GM12873 (cell line): ENCODE measurements at regions not wholly inside any gene's neighbourhood (a gene's known extent, or its start where the extent isn't known, plus 50 kb on each side); places are given as distances from the start of the nearest gene placed in this dataset.

ENCODE experiments used
- TF ChIP-seq, protein P1 (sequence below): IDR thresholded peaks from 2 replicates; pipeline ENCODE4 v1.5.1; 2012; ENCODE audit warnings: low read depth, mild to moderate bottlenecking, moderate library complexity, low read length, control low read depth; ENCODE audit not compliant: insufficient read depth; ENCODE audit errors: missing control alignments

DNA sequence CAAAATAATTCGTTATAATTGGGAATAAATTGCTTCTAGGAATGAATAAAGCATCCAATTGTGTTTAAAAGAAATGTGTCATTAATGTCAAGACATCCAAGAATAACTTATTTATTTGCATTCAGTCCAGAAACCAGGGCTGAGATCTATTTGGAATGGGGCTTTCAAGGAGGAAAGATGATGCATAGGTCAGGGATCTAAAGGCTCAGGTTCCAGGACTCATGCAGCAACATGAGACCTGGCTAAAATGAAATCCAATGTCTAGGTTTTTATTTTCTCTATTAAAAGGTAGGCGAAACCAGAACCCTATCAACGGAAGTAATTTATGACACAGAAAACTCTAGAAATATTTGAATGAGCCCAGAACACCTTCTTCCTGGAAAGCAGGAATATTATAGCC lies 376.8 kb downstream of the SEC16B start:
- TF ChIP-seq, protein P1, sequence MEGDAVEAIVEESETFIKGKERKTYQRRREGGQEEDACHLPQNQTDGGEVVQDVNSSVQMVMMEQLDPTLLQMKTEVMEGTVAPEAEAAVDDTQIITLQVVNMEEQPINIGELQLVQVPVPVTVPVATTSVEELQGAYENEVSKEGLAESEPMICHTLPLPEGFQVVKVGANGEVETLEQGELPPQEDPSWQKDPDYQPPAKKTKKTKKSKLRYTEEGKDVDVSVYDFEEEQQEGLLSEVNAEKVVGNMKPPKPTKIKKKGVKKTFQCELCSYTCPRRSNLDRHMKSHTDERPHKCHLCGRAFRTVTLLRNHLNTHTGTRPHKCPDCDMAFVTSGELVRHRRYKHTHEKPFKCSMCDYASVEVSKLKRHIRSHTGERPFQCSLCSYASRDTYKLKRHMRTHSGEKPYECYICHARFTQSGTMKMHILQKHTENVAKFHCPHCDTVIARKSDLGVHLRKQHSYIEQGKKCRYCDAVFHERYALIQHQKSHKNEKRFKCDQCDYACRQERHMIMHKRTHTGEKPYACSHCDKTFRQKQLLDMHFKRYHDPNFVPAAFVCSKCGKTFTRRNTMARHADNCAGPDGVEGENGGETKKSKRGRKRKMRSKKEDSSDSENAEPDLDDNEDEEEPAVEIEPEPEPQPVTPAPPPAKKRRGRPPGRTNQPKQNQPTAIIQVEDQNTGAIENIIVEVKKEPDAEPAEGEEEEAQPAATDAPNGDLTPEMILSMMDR, result no peak

DNA sequence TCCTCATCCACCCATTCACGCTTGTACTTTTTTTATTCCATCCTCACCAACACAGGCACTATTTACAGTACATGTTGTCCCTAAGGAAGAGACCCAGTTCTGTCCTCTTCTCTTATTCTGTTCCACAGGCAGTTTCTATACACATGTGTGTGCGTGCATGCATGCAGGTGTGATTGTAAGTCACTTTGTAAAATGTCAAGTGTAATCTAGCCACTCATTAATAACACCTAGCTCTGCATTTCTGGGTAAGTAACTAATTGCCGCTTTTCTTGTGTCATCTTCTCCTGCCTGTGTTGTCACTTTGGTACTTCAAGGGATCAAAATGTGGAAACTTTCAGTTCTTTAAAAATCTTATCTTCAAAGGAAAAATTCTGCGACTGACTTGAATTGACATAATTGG lies 377.2 kb downstream of the SEC16B start:
- TF ChIP-seq, protein P1, result no peak

DNA sequence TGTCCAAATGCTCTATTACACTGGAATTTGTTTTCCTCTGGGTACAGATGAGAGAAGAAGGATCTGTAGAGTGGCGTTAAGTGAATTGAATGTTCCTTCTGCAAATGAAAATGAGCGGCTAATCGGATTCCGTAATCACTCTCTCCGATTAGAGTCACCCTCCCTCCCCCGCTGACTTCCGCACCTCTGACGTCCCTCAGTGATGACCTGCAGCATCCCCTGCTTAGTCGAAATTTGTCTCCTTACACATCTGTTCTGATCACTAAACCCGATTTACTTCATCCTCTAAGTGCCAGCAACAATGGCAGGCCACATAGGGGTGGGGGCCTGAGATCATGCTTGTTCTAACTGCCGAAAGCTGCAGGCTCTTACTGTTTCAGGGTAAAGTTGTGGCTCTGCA lies 378.7 kb downstream of the SEC16B start:
- TF ChIP-seq, protein P1, result no peak

DNA sequence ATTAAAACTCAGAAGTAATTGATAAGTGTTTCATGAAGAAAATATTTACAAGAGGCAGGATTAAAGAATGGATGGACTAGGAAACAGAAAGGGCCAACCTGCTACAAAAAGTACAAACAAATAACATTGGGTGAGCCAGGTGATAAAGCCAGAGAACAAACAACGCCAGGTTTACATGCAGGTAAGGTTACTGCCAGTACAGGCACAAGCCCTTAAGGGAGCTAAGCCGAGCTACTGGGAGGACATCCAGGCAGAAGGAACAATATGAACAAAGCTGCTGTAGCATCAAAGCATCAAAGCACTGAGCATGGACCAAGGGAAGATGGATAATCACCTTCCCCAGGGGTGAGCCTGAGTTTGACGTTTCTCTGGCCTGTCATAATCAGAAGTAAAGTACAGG lies 380.7 kb downstream of the SEC16B start:
- TF ChIP-seq, protein P1, result no peak

DNA sequence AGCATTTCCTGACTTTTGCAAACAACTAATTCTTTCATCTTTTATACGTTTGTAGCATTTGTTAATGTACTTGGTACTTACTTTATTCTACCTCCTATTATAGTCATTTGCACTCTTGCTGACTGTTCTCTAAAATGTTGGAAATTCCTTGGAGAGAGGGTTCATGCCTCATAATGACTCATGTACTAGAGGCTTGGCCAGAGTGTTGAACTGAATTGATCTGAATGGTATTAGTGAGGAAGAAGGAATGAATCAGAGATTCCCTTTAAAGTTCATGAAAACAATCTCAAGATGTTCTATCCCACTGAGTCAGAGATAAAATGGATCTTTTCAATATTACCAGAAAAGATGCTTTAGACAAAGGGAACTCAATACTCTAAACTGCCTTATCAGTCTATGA lies 383.4 kb downstream of the SEC16B start:
- TF ChIP-seq, protein P1, result no peak

DNA sequence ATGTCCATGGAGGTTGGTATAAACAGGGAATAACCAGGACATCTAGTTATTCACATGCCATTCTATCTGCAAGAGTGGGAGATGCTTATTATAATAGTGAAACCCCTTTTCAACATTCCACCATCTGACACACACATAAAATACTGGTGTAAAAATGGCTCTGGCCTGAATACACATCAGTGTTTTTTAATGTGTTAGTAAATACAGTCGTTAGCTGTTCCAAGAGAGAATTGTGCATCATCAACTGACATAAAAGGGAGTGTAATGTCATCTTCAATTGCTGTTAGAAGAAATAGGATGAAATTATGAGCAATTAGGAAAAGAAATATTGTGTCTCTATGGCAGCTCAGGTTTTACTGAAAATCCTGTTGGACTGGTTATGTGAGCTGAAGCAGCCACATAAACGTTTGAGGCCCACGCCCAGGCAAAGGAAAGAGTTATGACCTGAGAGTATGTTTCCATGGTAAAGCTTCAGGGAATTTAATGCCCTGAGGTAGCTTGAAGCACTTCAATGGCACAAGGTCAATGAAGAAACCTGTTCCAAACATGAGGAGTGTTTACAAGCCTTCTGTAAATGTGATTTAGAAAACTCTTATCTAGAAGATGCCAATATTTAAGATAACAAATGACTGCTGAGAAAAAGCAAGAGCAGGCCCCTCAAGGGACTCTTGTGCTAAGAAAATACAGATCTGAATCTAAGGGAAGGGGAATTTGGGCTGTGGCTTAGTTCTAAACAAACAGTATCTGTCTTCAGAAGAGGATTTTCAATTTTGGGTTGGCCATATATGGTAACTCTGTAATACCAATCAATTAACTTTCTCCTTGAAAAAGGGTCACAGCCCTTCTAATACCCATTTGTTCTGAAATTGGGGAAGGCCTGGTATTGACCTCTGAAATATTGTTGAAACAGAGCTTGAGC lies 384.3 kb downstream of the SEC16B start:
- TF ChIP-seq, protein P1, result no peak

DNA sequence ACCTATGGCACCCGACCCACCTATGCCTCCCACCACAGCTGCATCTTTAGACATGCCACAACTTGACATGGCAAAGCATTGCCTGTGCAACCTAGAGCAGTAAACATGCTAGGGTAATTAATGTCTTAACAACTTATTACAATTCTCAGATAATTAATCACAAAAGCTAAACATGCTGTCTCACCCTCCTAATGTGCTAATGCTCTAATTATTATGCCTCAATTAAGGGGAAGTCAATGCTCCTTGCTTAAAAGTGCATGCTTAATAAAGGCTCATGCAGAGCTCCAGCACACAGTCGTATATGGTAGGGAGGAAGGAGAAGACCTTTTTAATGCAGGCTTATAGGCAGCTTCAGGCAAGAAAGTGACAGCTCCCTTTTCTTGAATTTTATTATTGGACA lies 396.0 kb downstream of the SEC16B start:
- TF ChIP-seq, protein P1, result no peak
